ENCODE measurements at regions not wholly inside any gene's neighbourhood (a gene's known extent, or its start where the extent isn't known, plus 50 kb on each side); places are given as distances from the start of the nearest gene placed in this dataset.
A peak's percentile ranks its signal among the peaks of the same experiment; 100 is the strongest.

- DNase-seq: no peak
These were observed 83.1 kb downstream of the CPN2 start for GRCh38 chr3:194267744-194268653.

DNA sequence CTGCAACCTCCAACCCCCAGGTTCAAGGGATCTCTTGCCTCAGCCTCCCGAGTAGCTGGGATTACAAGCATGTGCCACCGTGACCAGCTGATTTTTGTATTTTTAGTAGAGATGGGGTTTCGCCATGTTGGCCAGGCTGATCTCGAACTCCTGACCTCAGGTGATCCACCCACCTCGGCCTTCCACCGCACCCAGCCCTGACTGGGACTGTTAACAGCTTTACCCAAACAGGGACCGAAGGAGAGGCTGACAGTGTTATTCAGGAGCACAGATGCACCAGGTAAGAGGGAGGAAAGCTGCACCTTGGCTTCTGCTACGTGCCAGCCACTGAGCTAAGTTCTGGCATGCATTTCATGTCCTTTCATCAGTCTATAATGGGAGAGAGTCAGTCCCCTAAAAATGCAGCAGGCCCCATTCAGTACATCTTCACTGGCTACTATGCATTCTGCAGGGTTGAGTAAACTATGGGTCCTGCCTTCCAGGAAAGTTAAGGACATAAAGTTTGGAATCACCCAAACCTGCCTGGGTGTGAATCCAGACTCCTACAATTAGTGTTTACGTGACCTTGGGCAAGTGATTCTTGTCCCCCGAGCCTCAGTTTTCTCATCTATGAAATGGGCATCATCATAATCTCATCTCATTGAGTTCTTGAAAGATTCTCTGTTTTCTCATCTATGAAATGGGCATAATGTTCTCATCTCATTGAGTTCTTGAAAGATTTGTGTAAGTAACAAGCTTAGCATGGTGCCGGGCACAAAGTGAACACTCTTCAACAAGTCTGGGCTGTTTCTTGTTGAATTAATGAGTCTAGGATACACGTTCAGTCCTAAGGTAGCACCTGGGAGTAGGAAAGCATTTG is 82.2 kb downstream of the CPN2 start:
- no peak for DNase-seq

DNA sequence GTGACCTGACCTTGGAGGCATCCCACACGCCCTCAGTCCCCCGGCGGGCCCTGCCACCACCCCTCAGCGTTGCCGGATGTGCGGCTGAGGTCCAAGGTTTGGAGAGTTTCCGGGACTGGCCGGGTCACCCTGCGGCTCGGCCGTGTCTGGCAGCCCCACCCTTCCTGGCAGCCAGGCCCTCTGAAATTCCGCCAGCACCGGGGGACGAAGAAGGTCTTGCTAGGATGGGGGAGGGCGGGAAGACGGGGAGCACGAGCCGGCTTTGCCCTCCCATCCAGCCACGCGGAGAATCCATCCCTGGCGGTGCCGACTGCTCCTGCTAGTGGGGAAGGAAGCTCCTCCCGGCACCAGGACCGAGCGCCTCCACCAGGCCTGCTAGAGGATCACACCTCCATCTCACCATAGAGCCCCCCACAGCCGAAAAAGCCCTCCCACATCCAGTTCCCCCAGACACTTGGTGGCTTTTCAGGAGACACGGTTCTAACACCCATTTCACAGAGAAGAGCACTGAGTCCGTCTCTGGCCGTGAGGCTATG is 81.5 kb downstream of the CPN2 start:
- DNase-seq: no peak

- no peak for DNase-seq
These were observed 80.3 kb downstream of the CPN2 start for GRCh38 chr3:194270627-194271459.

DNA sequence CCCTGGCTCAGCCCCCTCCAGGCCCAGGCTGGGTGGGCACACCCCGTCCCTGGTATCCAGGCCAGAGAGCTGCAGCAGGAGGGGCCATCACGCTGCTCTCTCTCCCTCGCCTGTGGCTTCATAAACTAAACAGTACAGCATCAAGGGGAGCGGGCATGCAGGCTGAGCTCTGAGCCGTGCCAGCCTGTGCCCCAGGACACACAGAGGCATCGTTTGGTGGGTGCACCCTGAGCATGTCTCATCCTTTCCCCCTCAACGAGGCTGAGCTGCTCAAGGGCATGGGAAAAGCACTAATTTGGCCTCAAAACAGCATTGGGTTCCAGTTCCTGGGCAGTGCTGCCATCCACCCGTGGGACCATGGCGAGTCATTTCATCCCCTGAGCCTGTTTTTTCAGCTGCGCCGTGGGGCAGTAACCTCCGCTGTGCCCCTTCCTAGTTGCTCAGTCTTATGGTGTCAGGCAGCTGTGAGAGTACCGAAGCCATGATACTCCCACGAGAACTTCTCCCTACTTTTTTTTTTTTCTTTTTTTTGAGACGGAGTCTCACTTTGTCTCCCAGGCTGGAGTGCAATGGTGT is 79.6 kb downstream of the CPN2 start:
- DNase-seq: no peak

- DNase-seq: no peak
These were observed 78.9 kb downstream of the CPN2 start for GRCh38 chr3:194272221-194272620.

DNA sequence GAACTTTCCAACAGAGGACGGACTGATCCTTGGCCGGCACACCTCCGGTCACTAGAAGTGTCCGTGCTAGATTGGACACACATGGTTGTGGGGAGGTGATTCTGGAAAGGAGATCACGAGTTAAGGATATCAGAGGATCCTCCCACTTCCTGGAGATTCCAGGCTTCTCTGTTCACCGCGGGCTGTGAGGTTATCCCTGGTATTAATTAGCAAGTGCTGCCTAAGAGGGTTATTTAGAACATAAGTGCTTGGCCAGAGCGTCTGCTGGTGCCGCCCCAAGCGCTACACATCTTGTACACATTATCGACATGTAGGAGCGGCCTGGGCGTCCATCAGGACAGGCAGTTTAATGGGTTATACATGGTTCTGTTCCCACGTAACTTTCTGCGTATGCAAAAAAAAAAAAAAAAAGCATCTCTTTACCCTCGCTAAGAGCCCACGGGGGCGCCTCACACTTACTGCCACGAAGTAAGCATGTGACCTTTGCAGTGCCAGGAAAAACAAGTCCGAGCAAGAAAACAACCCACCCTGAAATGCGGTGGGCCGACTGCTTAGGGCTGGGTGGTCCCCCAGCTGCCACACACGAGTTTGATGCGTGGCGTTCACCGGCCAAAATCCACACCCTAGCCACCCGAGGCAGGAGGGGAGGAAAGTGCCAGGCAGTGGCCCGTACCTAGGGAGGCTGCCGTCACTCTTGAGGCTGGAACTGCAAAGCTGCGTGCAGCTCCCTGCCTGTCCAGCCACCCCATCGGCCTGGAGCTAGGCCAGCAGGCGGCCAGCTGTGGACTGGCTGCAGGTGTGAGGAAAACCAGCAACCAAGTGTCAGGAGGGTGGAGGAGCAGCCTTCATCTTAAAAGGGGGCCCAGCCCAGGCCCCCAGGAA is 78.0 kb downstream of the CPN2 start:
- no peak for DNase-seq

GRCh38 chr3:194273743-194274310 is 77.3 kb downstream of the CPN2 start:
- DNase-seq: no peak

- no peak for DNase-seq
These were observed 76.6 kb downstream of the CPN2 start for GRCh38 chr3:194274424-194275085.

DNA sequence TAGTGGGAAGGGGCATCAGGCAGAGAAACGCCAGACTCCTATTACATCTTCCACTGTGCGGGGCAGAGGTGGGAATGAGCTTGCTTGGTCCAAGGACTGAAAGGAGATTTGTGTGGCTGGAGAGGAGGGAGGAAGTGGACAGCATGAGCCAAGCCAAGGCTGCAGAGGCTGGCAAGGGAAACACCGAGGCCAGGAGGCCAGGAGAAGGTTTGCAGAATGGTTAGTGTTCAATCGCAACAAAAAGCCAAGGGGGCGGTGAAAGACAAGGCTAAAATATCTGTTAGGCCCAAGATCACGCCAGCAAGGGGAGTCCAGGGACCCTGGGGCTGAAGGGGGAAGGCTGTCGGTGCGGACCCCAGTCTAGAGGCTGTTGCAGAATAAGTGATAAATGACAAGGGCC is 75.8 kb downstream of the CPN2 start:
- no peak for DNase-seq

- DNase-seq: no peak
These were observed 75.4 kb downstream of the CPN2 start for GRCh38 chr3:194275721-194276120.

DNA sequence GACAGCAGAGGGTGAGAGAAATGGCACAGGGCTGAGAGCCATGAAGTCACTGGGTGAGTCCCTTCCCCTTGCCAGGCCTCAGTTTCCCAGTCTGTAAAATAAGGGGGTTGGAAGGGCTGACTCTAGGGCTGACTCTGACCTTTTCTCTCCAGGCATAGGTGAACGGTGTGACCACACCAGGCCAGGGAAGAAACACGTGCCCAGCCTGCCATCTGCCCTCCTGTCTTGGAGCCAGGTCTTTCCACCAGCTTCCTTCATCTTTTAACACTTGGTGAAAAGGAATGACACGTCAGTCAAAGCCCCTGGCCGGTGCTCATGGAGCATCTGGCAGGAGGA is 74.4 kb downstream of the CPN2 start:
- peak; percentile 36 for DNase-seq

GRCh38 chr3:194277104-194277785 is 73.9 kb downstream of the CPN2 start:
- no peak for DNase-seq

- no peak for DNase-seq
These were observed 73.4 kb downstream of the CPN2 start for GRCh38 chr3:194277786-194278130.

DNA sequence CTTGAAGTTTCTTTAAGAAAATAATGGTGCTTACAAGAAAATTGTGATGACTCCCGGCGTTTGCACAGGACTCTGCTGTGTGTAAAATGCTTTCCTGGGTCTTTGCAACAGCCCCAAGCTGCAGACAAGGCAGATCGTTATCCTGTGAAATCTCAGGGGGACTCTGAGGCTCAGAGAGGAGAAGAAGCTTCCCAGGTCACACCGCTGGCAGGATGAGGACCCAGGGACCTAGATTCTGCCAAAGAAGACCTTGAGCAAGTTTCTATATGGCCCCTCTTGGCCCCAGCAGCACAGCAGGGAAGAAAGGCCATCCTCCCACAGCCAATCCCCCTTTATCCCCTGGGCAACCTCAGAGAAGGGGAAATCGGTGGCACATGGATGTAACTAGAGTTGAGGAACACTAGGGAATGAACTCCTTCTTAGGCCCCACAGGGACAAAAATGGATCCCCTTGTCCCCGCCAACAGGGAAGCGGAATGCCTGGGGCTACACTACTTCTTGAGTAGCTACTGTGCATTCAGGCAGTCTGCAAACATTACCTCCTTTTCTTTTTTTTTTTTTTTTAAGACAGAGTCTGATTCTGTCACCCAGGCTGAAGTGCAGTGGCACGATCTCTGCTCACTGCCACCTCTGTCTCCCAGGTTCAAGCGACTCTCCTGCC is 72.8 kb downstream of the CPN2 start:
- no peak for DNase-seq

DNA sequence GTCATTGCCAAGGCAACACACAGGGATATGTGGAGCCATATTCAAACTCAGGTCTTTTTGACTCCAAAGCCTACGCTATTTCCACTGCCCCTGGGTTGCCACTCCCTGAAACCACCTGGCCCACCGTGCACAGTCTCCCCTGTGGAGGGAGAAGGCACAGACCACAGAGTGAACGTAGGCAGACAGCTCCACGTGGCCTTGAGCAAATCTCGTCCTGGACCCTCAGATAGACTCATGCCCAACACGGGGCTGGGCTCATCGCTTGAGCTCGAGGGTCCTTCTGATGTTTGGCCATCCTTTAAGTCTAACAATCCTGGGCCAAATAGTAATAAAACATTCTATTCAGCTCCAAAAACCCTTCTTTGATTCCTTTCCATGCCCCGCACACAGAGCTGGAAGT is 72.0 kb downstream of the CPN2 start:
- DNase-seq: no peak

DNA sequence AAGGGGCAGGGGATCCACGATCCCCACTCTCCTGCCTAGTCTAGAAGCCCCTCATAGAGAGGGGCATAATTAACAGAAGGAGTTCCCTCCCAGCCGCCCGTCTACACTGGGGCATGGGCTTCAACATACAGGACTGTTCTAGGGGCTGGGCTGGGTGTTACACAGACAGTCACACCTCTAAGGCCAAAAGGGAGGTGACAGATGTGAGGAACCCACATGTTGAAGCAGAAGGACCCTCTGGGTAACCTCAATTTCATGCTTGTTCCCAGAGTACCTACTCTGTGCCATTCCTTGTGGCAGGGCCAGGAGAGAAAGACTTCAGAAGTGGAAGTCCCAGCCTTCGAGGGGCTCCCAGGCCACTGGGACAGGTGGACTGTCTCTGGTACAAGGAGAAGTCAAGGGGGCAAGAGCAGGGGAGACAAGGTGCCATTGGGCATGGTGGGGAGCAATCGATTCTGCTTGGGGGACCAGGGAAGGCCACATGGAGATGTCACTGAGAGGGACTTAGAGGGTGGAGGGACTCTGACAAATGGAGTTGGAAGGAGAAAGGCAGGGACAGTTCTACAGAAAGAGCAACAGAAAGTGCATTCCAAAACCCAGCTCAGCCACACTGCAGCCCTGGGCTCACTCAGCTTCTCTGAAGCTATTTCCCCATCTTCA is 71.3 kb downstream of the CPN2 start:
- no peak for DNase-seq

- DNase-seq: no peak
These were observed 70.4 kb downstream of the CPN2 start for GRCh38 chr3:194280777-194281176.

GRCh38 chr3:194281306-194281705 is 69.8 kb downstream of the CPN2 start:
- DNase-seq: no peak
